Retinal pigment epithelial cell (primary cell): ENCODE measurements at regions not wholly inside any gene's neighbourhood (a gene's known extent, or its start where the extent isn't known, plus 50 kb on each side); places are given as distances from the start of the nearest gene placed in this dataset.
"Not testable (repeated sequence)": the region's sequence is repeated elsewhere in the genome, so short reads cannot be mapped to it uniquely, and the experiment has no call there.

ENCODE experiments used
- DNase-seq: peaks from one replicate; pipeline ENCODE4 v3.0.0-alpha.2; 2010; ENCODE audit warnings: low read depth
- H3K4me3 ChIP-seq: 2 replicates; pipeline ENCODE4 v1.5.1; 2011; ENCODE audit warnings: mild to moderate bottlenecking, low read length, control low read depth, moderate library complexity
- CTCF ChIP-seq: conservative IDR thresholded peaks from 2 replicates; pipeline ENCODE4 v1.5.1; 2011; ENCODE audit warnings: low read depth, low read length, control low read depth, inconsistent platforms

DNA sequence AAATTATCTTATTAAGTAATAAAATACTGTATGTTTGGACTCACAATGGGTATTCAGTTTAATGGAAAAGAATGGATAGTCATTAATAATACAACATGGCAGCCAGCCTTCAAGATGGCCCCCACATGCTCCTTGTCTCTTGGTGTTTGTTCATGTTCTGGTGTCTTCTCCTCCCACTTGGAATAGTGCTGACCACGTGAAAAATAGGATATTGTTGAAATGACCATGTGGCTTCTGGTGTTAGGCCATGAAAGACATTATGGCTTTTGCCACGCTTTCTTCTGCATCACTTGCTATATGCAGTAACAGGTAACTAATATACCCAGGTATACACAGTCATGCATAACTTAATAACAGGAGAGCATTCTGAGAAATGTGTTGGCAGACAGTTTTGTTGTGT is 341.0 kb downstream of the KCNJ2 start:
- no peak overlapping the region for H3K4me3 ChIP-seq
- no peak for DNase-seq
- no peak for TF ChIP-seq CTCF

DNA sequence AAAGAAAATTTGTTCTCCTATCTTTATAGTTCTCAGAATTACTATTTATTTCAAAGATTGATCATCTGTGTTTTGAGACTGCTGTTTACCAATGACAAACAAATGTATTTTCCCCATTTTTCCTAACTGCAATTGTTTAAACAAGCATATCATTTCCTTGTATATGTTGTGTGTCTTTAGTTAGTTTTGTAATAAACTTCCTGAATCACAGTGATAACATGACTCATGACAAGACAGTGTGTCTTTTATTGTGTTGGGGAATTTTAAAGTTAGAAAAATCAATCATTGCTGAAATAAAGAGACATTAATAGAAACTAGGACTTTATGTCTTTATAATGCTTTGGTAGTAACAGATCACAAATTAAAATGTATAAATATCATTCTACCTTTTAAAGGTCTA is 348.5 kb downstream of the KCNJ2 start:
- no peak for TF ChIP-seq CTCF
- no peak overlapping the region for H3K4me3 ChIP-seq
- no peak for DNase-seq

GRCh38 chr17:70519300-70519699 is 350.0 kb downstream of the KCNJ2 start:
- H3K4me3 ChIP-seq = no peak overlapping the region
- DNase-seq = no peak
- TF ChIP-seq CTCF = no peak

DNA sequence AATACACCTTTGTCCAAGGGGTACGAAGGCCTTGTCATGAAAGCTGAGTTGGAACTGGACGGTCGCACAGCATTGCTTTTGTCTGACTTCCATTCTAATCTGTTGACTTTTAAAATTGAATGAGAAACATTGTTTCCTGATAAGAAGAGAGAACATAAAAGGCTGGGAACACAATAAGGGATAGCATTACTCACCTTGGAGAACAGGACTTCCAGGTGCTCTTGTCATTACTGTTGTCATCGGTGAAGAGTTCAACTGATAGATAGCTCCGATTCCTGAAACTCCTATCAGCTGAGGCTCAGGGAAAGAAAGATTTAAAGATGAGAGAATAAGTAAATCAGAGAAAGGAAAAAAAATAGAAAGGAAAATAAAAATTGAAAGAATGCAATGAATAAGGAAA is 351.1 kb downstream of the KCNJ2 start:
- TF ChIP-seq CTCF = no peak
- DNase-seq = no peak
- H3K4me3 ChIP-seq = no peak overlapping the region

GRCh38 chr17:70520956-70521355 is 351.6 kb downstream of the KCNJ2 start:
- no peak overlapping the region for H3K4me3 ChIP-seq
- no peak for DNase-seq
- TF ChIP-seq CTCF = no peak

DNA sequence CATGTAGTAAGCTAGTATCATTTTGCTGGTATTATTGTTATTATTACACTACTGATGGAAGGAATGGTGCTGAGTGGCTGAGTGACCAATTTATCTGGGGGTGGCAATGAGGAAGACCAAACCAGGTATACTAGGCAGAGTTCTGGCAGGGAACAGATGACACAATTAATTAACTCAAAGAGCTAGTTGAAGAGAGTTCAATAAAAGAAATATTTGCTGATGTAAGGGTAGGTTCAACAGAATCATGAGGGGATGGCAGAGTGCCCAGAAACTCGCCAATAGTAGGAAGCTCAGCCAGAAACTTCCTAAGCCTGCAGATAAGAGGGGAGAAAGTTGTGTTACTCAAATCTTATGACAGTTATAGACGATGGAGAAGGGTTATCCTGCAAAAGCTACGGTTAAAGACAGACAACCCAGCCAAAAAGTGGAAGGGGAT is 352.5 kb downstream of the KCNJ2 start:
- no peak for TF ChIP-seq CTCF
- peak; percentile 83 for DNase-seq
- no peak overlapping the region for H3K4me3 ChIP-seq

DNA sequence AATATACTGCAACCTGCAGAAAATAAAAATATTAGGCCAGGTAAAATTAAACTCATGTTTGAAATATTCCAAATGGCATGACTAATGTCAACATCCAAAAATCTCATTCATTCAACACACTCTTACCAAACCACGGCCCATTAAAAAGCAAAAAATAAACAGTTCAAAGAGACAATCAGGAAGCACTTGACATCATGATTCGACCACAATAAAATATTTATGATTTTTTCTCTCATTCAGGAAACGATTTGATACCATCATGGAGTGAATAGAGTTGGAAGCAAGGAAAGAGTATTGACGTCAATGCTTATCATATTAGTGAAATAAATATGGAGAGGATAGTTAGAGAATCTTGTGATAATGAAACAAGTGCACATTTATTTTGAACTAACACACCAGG is 354.1 kb downstream of the KCNJ2 start:
- TF ChIP-seq CTCF = no peak
- no peak overlapping the region for H3K4me3 ChIP-seq
- DNase-seq = no peak

DNA sequence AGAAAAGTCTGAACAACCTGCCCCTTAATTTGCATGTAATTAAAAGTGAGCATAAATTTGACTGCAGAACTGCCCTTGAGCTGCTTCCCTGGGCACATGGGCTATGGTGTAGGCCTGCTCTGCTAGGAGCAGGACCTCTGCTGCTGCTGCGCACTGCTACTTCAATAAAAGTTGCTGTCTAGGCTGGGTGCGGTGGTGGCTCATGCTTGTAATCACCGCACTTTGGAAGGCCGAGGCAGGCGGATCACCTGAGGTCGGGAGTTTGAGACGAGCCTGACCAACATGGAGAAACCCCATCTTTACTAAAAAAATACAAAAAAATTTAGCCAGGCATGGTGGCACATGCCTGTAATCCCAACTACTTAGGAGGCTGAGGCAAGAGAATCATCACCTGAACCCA is 355.7 kb downstream of the KCNJ2 start:
- not testable (repeated sequence) for DNase-seq

More for the DNA sequence above, 355.7 kb downstream of the KCNJ2 start:
- not testable (repeated sequence) for H3K4me3 ChIP-seq
